GM12892 (cell line): ENCODE measurements at regions not wholly inside any gene's neighbourhood (a gene's known extent, or its start where the extent isn't known, plus 50 kb on each side); places are given as distances from the start of the nearest gene placed in this dataset.

Experiments
- POLR2A ChIP-seq: IDR thresholded peaks from 2 replicates; pipeline ENCODE4 v1.6.1; 2011; ENCODE audit warnings: low read depth, low read length, control low read depth
- POLR2AphosphoS5 ChIP-seq: IDR thresholded peaks from 2 replicates; pipeline ENCODE4 v1.6.1; 2011; ENCODE audit warnings: low read depth, low read length, control low read depth
- TAF1 ChIP-seq: IDR thresholded peaks from 2 replicates; pipeline ENCODE4 v1.6.1; 2011; ENCODE audit warnings: low read depth, mild to moderate bottlenecking, control low read depth, low read length, borderline replicate concordance

GRCh38 chr6:139751179-139751578 lies 376.7 kb upstream of the CITED2 start:
- TF ChIP-seq POLR2A (no peak), TAF1 (no peak), POLR2AphosphoS5 (no peak)
